ENCODE measurements at regions not wholly inside any gene's neighbourhood (a gene's known extent, or its start where the extent isn't known, plus 50 kb on each side); places are given as distances from the start of the nearest gene placed in this dataset.
"Not testable (repeated sequence)": the region's sequence is repeated elsewhere in the genome, so short reads cannot be mapped to it uniquely, and the experiment has no call there.

- no peak for DNase-seq
Observed at GRCh38 chr12:46084666-46085631, 94.6 kb upstream of the SCAF11 start.

GRCh38 chr12:46082490-46083200, 92.3 kb upstream of the SCAF11 start:
- DNase-seq = no peak

GRCh38 chr12:46073321-46073720, 82.9 kb upstream of the SCAF11 start:
- DNase-seq = no peak

- DNase-seq = peak; percentile 33
Observed at GRCh38 chr12:46071769-46072624, 81.6 kb upstream of the SCAF11 start.

GRCh38 chr12:46071335-46071734, 81.0 kb upstream of the SCAF11 start:
- DNase-seq = no peak

- DNase-seq = no peak
Observed at GRCh38 chr12:46067094-46067493, 76.7 kb upstream of the SCAF11 start.

GRCh38 chr12:46065412-46066166, 75.2 kb upstream of the SCAF11 start:
- DNase-seq = no peak

GRCh38 chr12:46064548-46064947, 74.2 kb upstream of the SCAF11 start:
- no peak for DNase-seq

GRCh38 chr12:46058697-46059096, 68.3 kb upstream of the SCAF11 start:
- not testable (repeated sequence) for DNase-seq

- no peak for DNase-seq
Observed at GRCh38 chr12:46050805-46051204, 60.4 kb upstream of the SCAF11 start.

- no peak for DNase-seq
Observed at GRCh38 chr12:46049665-46050064, 59.3 kb upstream of the SCAF11 start.

- no peak for DNase-seq
Observed at GRCh38 chr12:46046436-46046835, 56.1 kb upstream of the SCAF11 start.

- no peak for DNase-seq
Observed at GRCh38 chr12:46043972-46044520, 53.7 kb upstream of the SCAF11 start.

Data from effector CD4-positive, alpha-beta T cell (primary cell).